ENCODE measurements at regions not wholly inside any gene's neighbourhood (a gene's known extent, or its start where the extent isn't known, plus 50 kb on each side); places are given as distances from the start of the nearest gene placed in this dataset.

- TF ChIP-seq, protein P1, sequence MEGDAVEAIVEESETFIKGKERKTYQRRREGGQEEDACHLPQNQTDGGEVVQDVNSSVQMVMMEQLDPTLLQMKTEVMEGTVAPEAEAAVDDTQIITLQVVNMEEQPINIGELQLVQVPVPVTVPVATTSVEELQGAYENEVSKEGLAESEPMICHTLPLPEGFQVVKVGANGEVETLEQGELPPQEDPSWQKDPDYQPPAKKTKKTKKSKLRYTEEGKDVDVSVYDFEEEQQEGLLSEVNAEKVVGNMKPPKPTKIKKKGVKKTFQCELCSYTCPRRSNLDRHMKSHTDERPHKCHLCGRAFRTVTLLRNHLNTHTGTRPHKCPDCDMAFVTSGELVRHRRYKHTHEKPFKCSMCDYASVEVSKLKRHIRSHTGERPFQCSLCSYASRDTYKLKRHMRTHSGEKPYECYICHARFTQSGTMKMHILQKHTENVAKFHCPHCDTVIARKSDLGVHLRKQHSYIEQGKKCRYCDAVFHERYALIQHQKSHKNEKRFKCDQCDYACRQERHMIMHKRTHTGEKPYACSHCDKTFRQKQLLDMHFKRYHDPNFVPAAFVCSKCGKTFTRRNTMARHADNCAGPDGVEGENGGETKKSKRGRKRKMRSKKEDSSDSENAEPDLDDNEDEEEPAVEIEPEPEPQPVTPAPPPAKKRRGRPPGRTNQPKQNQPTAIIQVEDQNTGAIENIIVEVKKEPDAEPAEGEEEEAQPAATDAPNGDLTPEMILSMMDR (IDR thresholded peaks at IDR 0.05; ENCODE audit: low read length, missing control alignments): no peak
Measured at GRCh38 chr2:118315606-118316005, 227.3 kb downstream of the INSIG2 start.

GRCh38 chr2:118312969-118313756 is 224.9 kb downstream of the INSIG2 start:
- no peak for DNase-seq (ENCODE audit: low read depth)
- H3K4me3 ChIP-seq (replicated peaks; ENCODE audit: low read depth, low read length): no peak overlapping the region
- TF ChIP-seq, protein P1 (IDR thresholded peaks at IDR 0.05; ENCODE audit: low read length, missing control alignments): no peak

More at GRCh38 chr2:118315606-118316005, 227.3 kb downstream of the INSIG2 start:
- DNase-seq (ENCODE audit: low read depth): no peak
- H3K4me3 ChIP-seq (replicated peaks; ENCODE audit: low read depth, low read length): no peak overlapping the region

- H3K4me3 ChIP-seq (replicated peaks; ENCODE audit: low read depth, low read length): peak overlapping the region; percentile 56
- DNase-seq (ENCODE audit: low read depth): no peak
- TF ChIP-seq, protein P1 (IDR thresholded peaks at IDR 0.05; ENCODE audit: low read length, missing control alignments): no peak
Measured at GRCh38 chr2:118310681-118311429, 222.6 kb downstream of the INSIG2 start.

GRCh38 chr2:118309946-118310680 is 221.8 kb downstream of the INSIG2 start:
- TF ChIP-seq, protein P1 (IDR thresholded peaks at IDR 0.05; ENCODE audit: low read length, missing control alignments): no peak
- peak; percentile 19 for DNase-seq (ENCODE audit: low read depth)
- H3K4me3 ChIP-seq (replicated peaks; ENCODE audit: low read depth, low read length): peak overlapping the region; percentile 56

- TF ChIP-seq, protein P1 (IDR thresholded peaks at IDR 0.05; ENCODE audit: low read length, missing control alignments): no peak
- H3K4me3 ChIP-seq (replicated peaks; ENCODE audit: low read depth, low read length): peak overlapping the region; percentile 56
- no peak for DNase-seq (ENCODE audit: low read depth)
Measured at GRCh38 chr2:118309257-118309945, 221.1 kb downstream of the INSIG2 start.

- no peak for DNase-seq (ENCODE audit: low read depth)
- TF ChIP-seq, protein P1 (IDR thresholded peaks at IDR 0.05; ENCODE audit: low read length, missing control alignments): no peak
- H3K4me3 ChIP-seq (replicated peaks; ENCODE audit: low read depth, low read length): no peak overlapping the region
Measured at GRCh38 chr2:118307864-118308263, 219.6 kb downstream of the INSIG2 start.

All from fibroblast of pulmonary artery (primary cell).